Adrenal gland (tissue), 9 donors: ENCODE measurements at regions not wholly inside any gene's neighbourhood (a gene's known extent, or its start where the extent isn't known, plus 50 kb on each side); places are given as distances from the start of the nearest gene placed in this dataset.

Experiments
- DNase-seq, 7 donors: peaks; one replicate each; pipeline ENCODE4 v3.0.0-alpha.2; 2019 to 2020
- H3K27ac ChIP-seq, 5 donors: fragments of 200-600 bp; sonication (generic) in 4 of 5; 1 replicate in 3 of 5; 2 replicates in 2 of 5; pipeline versions ENCODE4 v1.5.1 to v1.8.0; 2016 to 2020; ENCODE audit warnings: mild to moderate bottlenecking in 1 of 5
- H3K27me3 ChIP-seq: fragments of 200-600 bp; 2 replicates; pipeline ENCODE4 v1.8.0; 2021
- H3K36me3 ChIP-seq, 2 donors: fragments of 200-600 bp; replicated peaks in 1 of 2; 1 replicate in 1 of 2; 2 replicates in 1 of 2; pipeline versions ENCODE4 v1.5.1 to v1.8.0; 2018 to 2022
- H3K4me1 ChIP-seq, 2 donors: fragments of 200-600 bp; replicated peaks in 1 of 2; 1 replicate in 1 of 2; 2 replicates in 1 of 2; pipeline versions ENCODE4 v1.5.1 to v1.8.0; 2018 to 2021
- H3K4me3 ChIP-seq, 4 donors: fragments of 200-600 bp; sonication (generic) in 3 of 4; one replicate each; pipeline ENCODE4 v1.5.1; 2016 to 2018
- H3K9me3 ChIP-seq, 3 donors: fragments of 200-600 bp; sonication (generic) in 1 of 3; replicated peaks in 1 of 3; 1 replicate in 2 of 3; 2 replicates in 1 of 3; pipeline versions ENCODE4 v1.5.1 to v1.8.0; 2016 to 2021
- CTCF ChIP-seq, 6 experiments: fragments of 450-650 bp in 4 of 6; fragments of 200-600 bp in 2 of 6; sonication (generic) in 1 of 6; IDR thresholded peaks; 1 replicate in 5 of 6; 2 replicates in 1 of 6; pipeline versions ENCODE4 v1.5.1 to v1.8.0; 2016 to 2021; ENCODE audit warnings: antibody characterized with exemption in 6 of 6, mild to moderate bottlenecking in 2 of 6, moderate library complexity in 1 of 6
- POLR2A ChIP-seq, 2 donors: fragments of 450-650 bp; IDR thresholded peaks; one replicate each; pipeline ENCODE4 v1.6.1; 2017; ENCODE audit warnings: antibody characterized with exemption in 2 of 2, mild to moderate bottlenecking in 2 of 2, moderate library complexity in 1 of 2
- WGBS, 4 donors: extraction: QIAGEN DNeasy Blood & Tissue Kit in 2 of 4; methylation state at CpG; one replicate each; pipeline versions ENCODE4 v1.1.5 to v1.1.7; 2013 to 2017; 5-methylcytosine and 5-hydroxymethylcytosine counted together
- intact Hi-C, 2 donors: fragments of 100-400 bp; cut with DNase I; formaldehyde crosslinking; loops; one replicate each; pipeline versions ENCODE4 v1.14.1 to v1.15.0; 2022 to 2023
- donor health status: healthy with polysubstance abuse.
- donor health status: Bipolar disorder and iron deficiency.
- donor health status: DM: yes; HTN: yes; CAD: no.
- donor health status: DM: no; HTN: no; CAD: no.
- donor health status: DM: no; HTN: no; CAD: no.

GRCh38 chr18:78136986-78137385 lies 842.6 kb upstream of the SALL3 start:
- no peak for DNase-seq
- Histone ChIP-seq H3K36me3 (no peaks in the 10 kb centered on the region), H3K4me1 (no peaks in the 10 kb centered on the region), H3K27me3 (no peaks in the 10 kb centered on the region), H3K4me3 (no peak overlapping the region), H3K9me3 (no peaks in the 10 kb centered on the region), H3K27ac (no peak overlapping the region)
- WGBS, 4 donors, result 74 to 83% (median 79%) methylated on average over 6 of the region's 6 CpGs
- intact Hi-C loops, result no loop called here
- no peak for TF ChIP-seq CTCF (IDR thresholded peaks at IDR 0.05)
- no peak for TF ChIP-seq POLR2A (IDR thresholded peaks at IDR 0.05)

- Histone ChIP-seq H3K4me3 (no peak overlapping the region), H3K27ac (no peak overlapping the region), H3K27me3 (peaks cover 3% of the 10 kb centered on the region), H3K36me3 (no peaks in the 10 kb centered on the region), H3K4me1 (no peaks in the 10 kb centered on the region), H3K9me3 (no peaks in the 10 kb centered on the region)
- TF ChIP-seq POLR2A (IDR thresholded peaks at IDR 0.05) (no peak), CTCF (IDR thresholded peaks at IDR 0.05) (no peak)
- intact Hi-C loops, result no loop called here
- DNase-seq, result no peak
- WGBS, 4 donors, result 60 to 64% (median 60%) methylated on average over 11 of the region's 11 CpGs
Observed at GRCh38 chr18:78138983-78139496, 840.6 kb upstream of the SALL3 start.

GRCh38 chr18:78140294-78140693 lies 839.3 kb upstream of the SALL3 start:
- no peak overlapping the region for H3K4me3 ChIP-seq
- WGBS, 4 donors, result 83 to 87% (median 85%) methylated on average over 9 of the region's 9 CpGs
- no peaks in the 10 kb centered on the region for H3K4me1 ChIP-seq
- no peak for TF ChIP-seq POLR2A (IDR thresholded peaks at IDR 0.05)
- TF ChIP-seq CTCF (IDR thresholded peaks at IDR 0.05), result no peak
- H3K36me3 ChIP-seq, result no peaks in the 10 kb centered on the region
- no peak for DNase-seq
- H3K27me3 ChIP-seq, result peaks cover 3% of the 10 kb centered on the region
- no peak overlapping the region for H3K27ac ChIP-seq
- intact Hi-C loops, result no loop called here
- no peaks in the 10 kb centered on the region for H3K9me3 ChIP-seq

- intact Hi-C loops, result no loop called here
- H3K9me3 ChIP-seq, result no peaks in the 10 kb centered on the region
- H3K36me3 ChIP-seq, result no peaks in the 10 kb centered on the region
- no peak overlapping the region for H3K4me3 ChIP-seq
- no peak overlapping the region for H3K27ac ChIP-seq
- H3K4me1 ChIP-seq, result no peaks in the 10 kb centered on the region
- TF ChIP-seq POLR2A (IDR thresholded peaks at IDR 0.05) (no peak), CTCF (IDR thresholded peaks at IDR 0.05) (no peak)
- WGBS, 4 donors, result 70 to 82% (median 77%) methylated on average over 9 to 11 of the region's 11 CpGs
- DNase-seq, result no peak
- peaks cover 3% of the 10 kb centered on the region for H3K27me3 ChIP-seq
Observed at GRCh38 chr18:78144669-78145068, 834.9 kb upstream of the SALL3 start.
